ENCODE measurements at regions not wholly inside any gene's neighbourhood (a gene's known extent, or its start where the extent isn't known, plus 50 kb on each side); places are given as distances from the start of the nearest gene placed in this dataset.

DNA sequence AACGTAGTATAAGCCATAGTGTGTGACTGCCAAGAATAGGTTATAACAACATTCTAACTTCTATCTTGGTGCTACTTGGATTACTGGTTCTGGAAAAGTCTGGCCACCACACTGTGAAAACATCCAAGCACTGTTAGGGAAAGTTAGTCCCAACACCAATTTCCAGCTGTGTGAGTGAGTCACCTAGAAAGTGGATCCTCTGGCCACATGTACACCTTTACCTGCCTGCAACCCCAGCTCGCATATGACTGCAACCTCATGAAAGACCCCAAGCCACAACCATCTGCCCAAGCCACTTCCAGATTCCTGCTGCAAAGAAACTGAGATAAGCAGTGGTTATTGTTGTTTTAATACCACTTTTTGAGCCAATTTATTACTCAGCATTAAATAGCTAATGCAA is 404.5 kb downstream of the KCTD12 start:
- Histone ChIP-seq H3K56ac (replicated peaks; ENCODE audit: insufficient read length, low read depth, low read length) (no peak overlapping the region), H4K8ac (ENCODE audit: extremely low read depth, insufficient read depth, low read length) (no peak overlapping the region), H2BK120ac (replicated peaks; ENCODE audit: low read depth, low read length) (no peak overlapping the region), H3K27ac (ENCODE audit: low read depth, low read length) (no peak overlapping the region), H2BK12ac (ENCODE audit: low read depth, low read length) (no peak overlapping the region), H2AK5ac (ENCODE audit: low read depth, low read length) (no peak overlapping the region), H4K20me1 (replicated peaks in 1 of 2; ENCODE audit: control insufficient read depth in 1 of 2, insufficient read depth in 2 of 2, low read length in 2 of 2) (no peaks in the 10 kb centered on the region), H4K5ac (ENCODE audit: insufficient read length, low read depth, low read length) (no peak overlapping the region), H3K79me1 (ENCODE audit: low read depth, low read length) (no peaks in the 10 kb centered on the region), H2BK15ac (ENCODE audit: low read length) (no peak overlapping the region), H2BK5ac (ENCODE audit: low read depth, low read length) (no peak overlapping the region), H3K4me2 (ENCODE audit: insufficient read depth in 1 of 2, low read depth in 2 of 2, low read length in 2 of 2) (no peak overlapping the region), H3K4me3 (ENCODE audit: extremely low read depth in 1 of 4, insufficient read depth in 2 of 4, low read depth in 3 of 4, low read length in 4 of 4) (no peak overlapping the region), H3K23ac (ENCODE audit: insufficient read length) (no peak overlapping the region), H2BK20ac (ENCODE audit: low read length) (no peak overlapping the region), H3K27me3 (replicated peaks in 1 of 4; ENCODE audit: control insufficient read depth in 3 of 4, extremely low read depth in 1 of 4, insufficient read depth in 3 of 4, low read length in 3 of 4) (no peaks in the 10 kb centered on the region), H2AFZ (ENCODE audit: low read length) (no peak overlapping the region), H3K79me2 (ENCODE audit: control insufficient read depth in 1 of 2, insufficient read depth in 2 of 2, low read length in 2 of 2) (no peaks in the 10 kb centered on the region), H3K9me3 (ENCODE audit: insufficient read depth in 2 of 2, low read depth in 1 of 2, low read length in 1 of 2) (no peaks in the 10 kb centered on the region), H3K4me1 (replicated peaks in 1 of 4; ENCODE audit: control insufficient read depth in 3 of 4, insufficient read depth in 4 of 4, low read length in 3 of 4) (no peaks in the 10 kb centered on the region), H3K14ac (ENCODE audit: insufficient read length) (no peak overlapping the region), H3K36me3 (ENCODE audit: control insufficient read depth in 2 of 4, insufficient read depth in 4 of 4, low read length in 3 of 4) (no peaks in the 10 kb centered on the region), H3K18ac (ENCODE audit: extremely low read depth, low read length) (no peak overlapping the region), H3K9ac (replicated peaks in 1 of 4; ENCODE audit: extremely low read depth in 1 of 4, low read depth in 3 of 4, low read length in 3 of 4) (no peak overlapping the region), H4K91ac (replicated peaks; ENCODE audit: insufficient read length, low read length) (no peak overlapping the region), H3K4ac (replicated peaks; ENCODE audit: insufficient read length, low read depth, low read length) (no peak overlapping the region), H3K23me2 (ENCODE audit: low read depth, low read length) (peaks cover 2% of the 10 kb centered on the region; the same call in 1 of the 2 replicates)
- no peak for DNase-seq (ENCODE audit: low read depth in 1 of 2, low spot score in 2 of 2)
- WGBS, 2 experiments (ENCODE audit: extremely low coverage in 1 of 2, insufficient coverage in 1 of 2, insufficient read length in 1 of 2, insufficient replicate concordance in 2 of 2, low coverage in 1 of 2, low lambda C conversion rate in 2 of 2, missing lambda C conversion rate in 1 of 2) = 95% methylated on average over 2 of the region's 2 CpGs; no CpG with 5 or more reads in 1 of the 2 experiments
- TF ChIP-seq CBX5 (IDR thresholded peaks at IDR 0.05; ENCODE audit: low read depth, low read length) (no peak), RNF2 (IDR thresholded peaks at IDR 0.05; ENCODE audit: borderline replicate concordance, low read depth, low read length, missing control alignments, poor library complexity, severe bottlenecking) (no peak), TBP (IDR thresholded peaks at IDR 0.05; ENCODE audit: low read depth, low read length) (no peak), GTF2F1 (IDR thresholded peaks at IDR 0.05; ENCODE audit: borderline replicate concordance, low read depth, low read length) (no peak), CEBPB (IDR thresholded peaks at IDR 0.05; ENCODE audit: low read depth, low read length) (no peak), RXRA (IDR thresholded peaks at IDR 0.05; ENCODE audit: insufficient read depth, low read depth, low read length) (no peak), HDAC2 (IDR thresholded peaks at IDR 0.05; ENCODE audit: borderline replicate concordance in 1 of 2, low read depth in 2 of 2, low read length in 2 of 2) (no peak), BACH1 (IDR thresholded peaks at IDR 0.05; ENCODE audit: low read length) (no peak), KDM1A (IDR thresholded peaks at IDR 0.05; ENCODE audit: borderline replicate concordance, low read length) (no peak), YY1 (IDR thresholded peaks at IDR 0.05; ENCODE audit: low read depth, low read length) (no peak), JUND (IDR thresholded peaks at IDR 0.05; ENCODE audit: low read length) (no peak), CHD1 (IDR thresholded peaks at IDR 0.05; ENCODE audit: low read depth, low read length) (no peak), SAP30 (IDR thresholded peaks at IDR 0.05; ENCODE audit: insufficient read depth, insufficient replicate concordance, low read length) (no peak)
- CTCF ChIA-PET (ENCODE audit: partially characterized antibody) = no interaction called here
- POLR2A ChIA-PET (ENCODE audit: partially characterized antibody) = no interaction called here
- FAIRE-seq = no peak

Measured in H1 (cell line).